ENCODE measurements at regions not wholly inside any gene's neighbourhood (a gene's known extent, or its start where the extent isn't known, plus 50 kb on each side); places are given as distances from the start of the nearest gene placed in this dataset.

- Histone ChIP-seq H3K4me1 (replicated peaks) (no peaks in the 10 kb centered on the region), H3K27me3 (replicated peaks; ENCODE audit: insufficient read depth) (no peaks in the 10 kb centered on the region), H3K9me3 (no peaks in the 10 kb centered on the region), H3K36me3 (no peaks in the 10 kb centered on the region), H3K27ac (no peak overlapping the region), H3K4me3 (no peak overlapping the region)
- TF ChIP-seq POLR2AphosphoS5 (IDR thresholded peaks at IDR 0.05) (no peak), CTCF (IDR thresholded peaks at IDR 0.05) (no peak), POLR2A (IDR thresholded peaks at IDR 0.05) (no peak)
- 85% methylated on average over 5 of the region's 5 CpGs for WGBS
- no peak for DNase-seq (ENCODE audit: low spot score)
- intact Hi-C loops (cut with DNase I), result loop anchor here (5.0 kb wide), 2 partner anchors 304 to 329 kb away; no protein-coding TSS in a partner anchor
These were observed 51.6 kb upstream of the SRGAP3 start for GRCh38 chr3:9301091-9301490.

GRCh38 chr3:9301798-9302197 is 52.4 kb upstream of the SRGAP3 start:
- Histone ChIP-seq H3K27me3 (replicated peaks; ENCODE audit: insufficient read depth) (no peaks in the 10 kb centered on the region), H3K27ac (no peak overlapping the region), H3K4me3 (no peak overlapping the region), H3K36me3 (no peaks in the 10 kb centered on the region), H3K9me3 (no peaks in the 10 kb centered on the region), H3K4me1 (replicated peaks) (no peaks in the 10 kb centered on the region)
- intact Hi-C loops (cut with DNase I), result loop anchor here (2.0 to 5.0 kb wide), 3 partner anchors 235 to 329 kb away; no protein-coding TSS in a partner anchor
- 82% methylated on average over 10 of the region's 10 CpGs for WGBS
- TF ChIP-seq POLR2AphosphoS5 (IDR thresholded peaks at IDR 0.05) (no peak), POLR2A (IDR thresholded peaks at IDR 0.05) (no peak), CTCF (IDR thresholded peaks at IDR 0.05) (no peak)
- no peak for DNase-seq (ENCODE audit: low spot score)

- Histone ChIP-seq H3K9me3 (no peaks in the 10 kb centered on the region), H3K27ac (no peak overlapping the region), H3K27me3 (replicated peaks; ENCODE audit: insufficient read depth) (no peaks in the 10 kb centered on the region), H3K4me3 (peak overlapping the region; percentile 4 to 13), H3K4me1 (replicated peaks) (no peaks in the 10 kb centered on the region), H3K36me3 (no peaks in the 10 kb centered on the region)
- 19% methylated on average over 21 of the region's 24 CpGs for WGBS
- peak; percentile 80 for DNase-seq (ENCODE audit: low spot score)
- intact Hi-C loops (cut with DNase I), result loop anchor here (2.0 to 5.0 kb wide), 3 partner anchors 236 to 330 kb away; no protein-coding TSS in a partner anchor
- TF ChIP-seq POLR2A (IDR thresholded peaks at IDR 0.05) (no peak), POLR2AphosphoS5 (IDR thresholded peaks at IDR 0.05) (peak; percentile 69), CTCF (IDR thresholded peaks at IDR 0.05) (peak; percentile 91 to 97 (median 96))
These were observed 53.2 kb upstream of the SRGAP3 start for GRCh38 chr3:9302425-9303181.

- no peaks in the 10 kb centered on the region for H3K4me1 ChIP-seq (replicated peaks)
- TF ChIP-seq POLR2A (IDR thresholded peaks at IDR 0.05), result no peak
- TF ChIP-seq CTCF (IDR thresholded peaks at IDR 0.05), result no peak
- TF ChIP-seq POLR2AphosphoS5 (IDR thresholded peaks at IDR 0.05), result no peak
- no peaks in the 10 kb centered on the region for H3K27me3 ChIP-seq (replicated peaks; ENCODE audit: insufficient read depth)
- intact Hi-C loops (cut with DNase I), result no loop called here
- no peaks in the 10 kb centered on the region for H3K36me3 ChIP-seq
- H3K27ac ChIP-seq, result no peak overlapping the region
- no peak overlapping the region for H3K4me3 ChIP-seq
- H3K9me3 ChIP-seq, result no peaks in the 10 kb centered on the region
- no peak for DNase-seq (ENCODE audit: low spot score)
- WGBS, result 57% methylated on average over 3 of the region's 3 CpGs
These were observed 54.4 kb upstream of the THUMPD3 start for GRCh38 chr3:9308298-9308990.

All from prostate gland (tissue), 2 donors.